Effector CD8-positive, alpha-beta T cell (primary cell): ENCODE measurements at regions not wholly inside any gene's neighbourhood (a gene's known extent, or its start where the extent isn't known, plus 50 kb on each side); places are given as distances from the start of the nearest gene placed in this dataset.
"Not testable (repeated sequence)": the region's sequence is repeated elsewhere in the genome, so short reads cannot be mapped to it uniquely, and the experiment has no call there.

Experiments used
- DNase-seq: peaks from one replicate; lab custom pipeline; 2025; lab: John Stamatoyannopoulos, UW

GRCh38 chr5:42089705-42090104, 164.6 kb downstream of the FBXO4 start:
- DNase-seq: no peak

- no peak for DNase-seq
These were observed 165.1 kb downstream of the FBXO4 start for GRCh38 chr5:42090162-42090561.

- DNase-seq: not testable (repeated sequence)
These were observed 174.8 kb downstream of the FBXO4 start for GRCh38 chr5:42099846-42100245.

DNA sequence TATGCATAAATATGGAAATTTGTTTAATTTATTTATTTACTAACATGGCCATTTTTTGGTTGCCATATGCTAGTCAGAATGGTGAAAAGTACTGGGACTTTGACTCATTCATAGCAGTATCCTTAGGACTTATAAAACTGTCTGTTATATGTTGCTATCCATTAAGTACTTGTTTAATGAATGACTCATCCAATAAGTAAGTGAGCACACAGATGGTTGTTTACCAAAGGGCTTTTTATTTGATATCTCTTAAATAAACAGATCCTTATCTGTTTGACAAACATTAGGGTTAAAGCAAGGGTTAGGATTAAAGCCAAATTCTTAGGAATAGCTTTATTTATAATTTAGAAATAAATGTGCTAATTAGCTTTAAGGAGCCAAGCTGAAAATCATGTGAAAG, 183.4 kb downstream of the FBXO4 start:
- no peak for DNase-seq

- no peak for DNase-seq
These were observed 184.0 kb downstream of the FBXO4 start for GRCh38 chr5:42109006-42109572.

DNA sequence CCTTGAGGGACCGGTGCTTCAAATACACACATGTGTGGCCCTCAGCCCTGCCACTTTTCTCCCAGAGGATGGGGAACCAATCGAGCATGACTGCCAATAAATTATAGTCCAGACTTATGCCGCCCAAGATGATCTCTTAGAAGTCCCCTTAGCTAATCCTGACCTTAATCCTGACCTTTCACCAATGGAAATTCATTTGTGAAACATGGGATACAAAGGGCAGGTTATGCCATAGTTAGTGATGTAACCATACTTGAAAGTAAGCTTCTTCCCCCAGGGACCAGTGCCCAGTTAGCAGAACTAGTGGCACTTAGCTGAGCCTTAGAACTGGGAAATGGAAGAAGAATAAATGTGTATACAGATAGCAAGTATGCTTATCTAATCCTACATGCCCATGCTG, 190.6 kb downstream of the FBXO4 start:
- not testable (repeated sequence) for DNase-seq

- DNase-seq: no peak
These were observed 195.0 kb downstream of the FBXO4 start for GRCh38 chr5:42120070-42120469.

- DNase-seq: no peak
These were observed 196.3 kb downstream of the FBXO4 start for GRCh38 chr5:42121401-42121800.

DNA sequence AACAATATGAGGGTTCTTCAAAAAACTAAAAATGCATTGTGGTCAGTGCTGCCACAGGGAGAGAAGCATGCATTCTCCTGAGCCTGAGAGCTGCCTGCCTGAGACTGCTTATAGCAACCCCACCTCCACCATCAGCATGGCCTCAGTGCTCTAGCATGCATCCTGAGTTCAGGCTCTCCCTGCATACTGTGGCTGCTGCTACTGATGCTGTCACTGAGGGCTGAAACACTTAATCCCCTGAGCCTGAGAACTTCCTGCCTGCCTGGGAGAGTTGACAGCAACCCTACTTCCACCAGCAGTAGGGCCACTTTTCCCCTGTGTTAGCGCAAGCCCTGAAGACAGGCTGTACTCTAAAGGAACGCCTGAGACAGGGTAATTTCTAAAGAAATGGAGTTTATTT, 206.0 kb downstream of the FBXO4 start:
- no peak for DNase-seq

DNA sequence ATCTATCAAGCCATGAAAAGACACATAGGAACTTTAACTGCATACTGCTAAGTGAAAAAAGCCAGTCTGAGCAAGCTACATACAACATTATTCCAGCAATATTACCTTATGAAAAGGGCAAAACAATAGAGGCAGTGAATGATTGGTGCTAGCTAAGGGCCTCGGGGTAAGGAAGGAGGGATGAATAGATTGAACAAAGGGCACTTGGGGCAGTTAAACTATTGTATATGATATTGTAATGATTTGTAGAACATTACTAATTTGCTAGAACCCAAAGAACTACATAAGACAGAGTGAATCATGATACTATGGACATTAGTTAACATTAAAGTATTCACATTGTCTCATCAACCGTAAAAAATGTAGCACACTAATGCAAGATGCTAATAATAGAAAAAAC, 218.3 kb downstream of the FBXO4 start:
- no peak for DNase-seq

- no peak for DNase-seq
These were observed 223.7 kb downstream of the FBXO4 start for GRCh38 chr5:42148813-42149212.

GRCh38 chr5:42157215-42157614, 232.1 kb downstream of the FBXO4 start:
- no peak for DNase-seq

DNA sequence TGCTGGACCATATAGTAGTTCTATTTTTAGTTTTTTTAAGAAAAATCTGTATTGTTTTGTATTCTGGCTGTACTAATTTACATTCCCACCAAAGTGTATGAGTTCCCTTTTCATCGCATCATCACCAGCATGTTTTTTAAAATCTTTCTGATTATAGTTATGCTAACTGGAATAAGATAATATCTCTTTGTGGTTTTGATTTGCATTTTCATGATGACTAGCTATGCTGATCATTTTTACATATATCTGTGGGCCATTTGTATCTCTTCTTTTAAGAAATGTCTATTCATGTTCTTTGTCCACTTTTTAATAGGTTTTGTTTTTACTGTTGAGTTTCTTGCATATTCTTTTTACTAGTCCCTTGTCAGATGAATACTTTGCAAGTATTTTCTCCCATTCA, 238.0 kb downstream of the FBXO4 start:
- DNase-seq: no peak

DNA sequence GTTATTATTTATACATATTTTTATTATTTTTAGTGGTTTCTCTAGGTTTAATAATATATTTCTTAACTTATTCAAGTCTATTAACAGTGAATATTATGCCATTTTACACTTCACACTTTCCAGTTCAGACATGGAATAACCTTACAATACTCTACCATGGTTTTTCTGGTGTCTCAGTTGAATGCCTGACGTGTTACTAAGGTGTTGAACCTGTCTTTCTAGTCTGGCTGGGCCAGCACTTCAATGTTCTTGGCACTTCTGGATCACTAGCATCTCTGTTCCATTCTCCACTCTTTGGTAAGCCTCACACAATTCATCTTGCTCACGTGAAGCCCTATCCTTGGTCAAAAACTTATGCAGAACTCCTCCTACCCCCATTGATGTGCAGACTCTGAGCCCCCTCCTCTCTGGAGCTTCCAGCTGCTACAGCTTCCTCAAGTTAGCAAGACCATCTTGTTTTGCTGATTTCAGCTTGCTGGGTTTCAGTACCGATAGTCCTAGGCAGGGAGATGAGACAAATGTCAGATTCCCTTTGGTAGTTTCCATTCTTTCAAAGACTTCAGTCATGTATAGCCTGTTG, 243.1 kb downstream of the FBXO4 start:
- no peak for DNase-seq

- not testable (repeated sequence) for DNase-seq
These were observed 247.1 kb upstream of the GHR start for GRCh38 chr5:42176118-42176517.

DNA sequence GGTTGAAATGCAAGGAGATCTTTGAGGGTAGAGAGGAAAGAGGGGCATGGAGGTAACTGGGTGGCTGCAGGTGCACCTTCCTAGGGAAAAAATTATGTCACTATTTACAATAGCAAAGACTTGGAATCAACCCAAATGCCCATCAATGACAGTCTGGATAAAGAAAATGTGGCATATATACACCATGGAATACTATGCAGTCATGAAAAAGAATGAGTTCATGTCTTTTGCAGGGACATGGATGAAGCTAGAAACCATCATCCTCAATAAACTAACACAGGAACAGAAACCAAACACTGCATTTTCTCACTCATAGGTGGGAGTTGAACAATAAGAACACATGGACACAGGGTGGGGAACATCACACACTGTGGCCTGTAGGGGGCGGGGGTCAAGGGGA, 243.4 kb upstream of the GHR start:
- DNase-seq: not testable (repeated sequence)

DNA sequence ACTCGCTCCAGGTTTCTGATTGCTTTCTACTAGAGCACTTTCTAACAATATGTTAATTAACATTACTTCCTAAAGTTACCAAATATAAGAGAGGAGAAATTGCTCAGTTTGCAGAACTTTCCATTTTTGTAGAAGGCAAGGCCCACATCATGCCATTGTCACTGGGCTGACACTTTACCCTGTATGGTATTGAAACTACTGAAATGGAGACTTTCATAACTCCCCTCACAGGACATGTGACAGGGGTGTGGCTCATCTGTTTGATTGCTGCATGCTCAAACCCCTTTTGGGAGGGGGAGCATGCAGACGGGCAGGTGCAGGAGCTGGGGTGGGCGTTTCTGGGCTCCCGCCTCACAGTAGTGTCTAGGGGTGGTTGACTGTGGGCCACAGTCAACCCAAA, 206.3 kb upstream of the GHR start:
- no peak for DNase-seq

- no peak for DNase-seq
These were observed 205.4 kb upstream of the GHR start for GRCh38 chr5:42217791-42218190.

DNA sequence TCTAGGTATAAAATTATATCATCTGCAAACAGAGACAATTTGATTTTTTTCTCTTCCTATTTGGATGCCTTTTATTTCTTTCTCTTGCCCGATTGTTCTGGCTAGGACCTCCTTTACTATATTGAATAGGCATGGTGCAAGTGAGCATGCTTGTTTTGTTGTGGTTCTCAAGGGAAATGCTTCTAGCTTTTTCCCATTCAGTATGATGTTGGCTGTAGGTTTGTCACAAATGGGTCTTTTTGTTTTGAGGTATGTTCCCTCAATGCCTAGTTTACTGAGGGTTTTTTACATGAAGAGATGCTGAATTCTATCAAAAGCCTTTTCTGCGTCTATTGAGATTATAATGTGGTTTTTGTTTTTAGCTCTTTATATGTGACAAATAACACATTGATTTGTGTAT, 198.2 kb upstream of the GHR start:
- DNase-seq: no peak

- no peak for DNase-seq
These were observed 195.0 kb upstream of the GHR start for GRCh38 chr5:42228279-42228678.

DNA sequence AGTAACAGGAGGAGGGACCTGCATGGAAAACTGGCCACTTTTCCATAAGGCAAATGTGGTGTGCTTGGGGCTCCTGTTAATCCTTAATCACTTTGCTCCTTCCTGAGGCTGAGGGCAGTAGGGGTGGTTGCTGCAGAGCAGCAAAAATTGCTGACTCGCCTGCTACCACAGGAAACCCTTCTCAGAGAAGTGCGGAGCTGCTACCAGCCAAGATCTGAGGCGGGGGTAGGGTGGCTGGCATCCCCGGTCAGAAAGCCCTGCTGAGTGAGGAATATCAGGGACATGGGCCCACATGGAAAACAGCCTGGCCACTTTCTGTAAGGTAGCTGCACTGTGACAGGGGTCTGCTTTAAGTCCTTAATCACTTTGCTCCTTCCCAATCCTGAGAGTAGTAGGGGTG, 192.4 kb upstream of the GHR start:
- DNase-seq: no peak

GRCh38 chr5:42235241-42235640, 188.0 kb upstream of the GHR start:
- DNase-seq: no peak

DNA sequence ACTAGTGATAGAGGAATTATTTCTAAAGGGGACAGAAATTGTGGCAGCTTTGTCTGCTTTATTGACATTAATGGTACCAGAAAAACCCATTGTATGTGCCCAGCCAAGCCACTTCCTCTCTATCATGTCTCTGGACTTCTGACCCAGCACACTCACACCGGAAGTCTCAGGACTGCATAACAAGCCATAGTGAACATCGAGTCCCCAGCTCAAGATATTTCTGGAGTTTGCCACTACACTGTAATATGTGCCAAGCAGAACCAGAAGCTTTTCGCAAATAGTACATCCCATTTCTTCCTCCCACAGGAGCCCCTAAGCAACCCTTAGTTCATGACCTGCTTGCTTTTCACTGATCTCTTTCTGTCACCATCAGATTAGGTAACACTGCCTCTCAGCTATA, 187.4 kb upstream of the GHR start:
- no peak for DNase-seq

- DNase-seq: no peak
These were observed 181.6 kb upstream of the GHR start for GRCh38 chr5:42241636-42242035.
